ENCODE measurements at regions not wholly inside any gene's neighbourhood (a gene's known extent, or its start where the extent isn't known, plus 50 kb on each side); places are given as distances from the start of the nearest gene placed in this dataset.

DNA sequence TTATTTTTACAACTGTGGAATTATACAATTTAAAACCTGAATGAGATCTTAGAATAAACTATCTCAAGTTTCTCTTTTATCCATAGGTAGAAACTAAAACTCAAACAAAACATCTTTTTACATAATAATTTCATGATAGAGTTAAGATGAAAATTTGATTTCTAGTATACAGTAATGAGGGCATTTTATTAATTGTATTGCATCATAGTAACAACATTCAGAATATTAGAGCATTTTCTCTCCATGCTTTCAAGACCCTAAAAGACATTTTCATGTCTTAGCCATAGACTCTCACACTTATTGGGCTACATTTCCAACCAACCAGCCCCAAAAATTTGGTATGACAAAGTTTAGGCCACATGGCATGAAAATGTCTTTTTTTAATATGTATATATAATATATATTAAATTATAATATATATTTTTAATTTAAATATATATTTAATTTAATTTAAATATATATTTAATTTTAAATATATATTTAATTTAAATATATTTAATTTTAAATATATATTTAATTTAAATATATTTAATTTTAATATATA, 195.7 kb upstream of the STEAP1 start (continued):
- TF ChIP-seq, protein P1, sequence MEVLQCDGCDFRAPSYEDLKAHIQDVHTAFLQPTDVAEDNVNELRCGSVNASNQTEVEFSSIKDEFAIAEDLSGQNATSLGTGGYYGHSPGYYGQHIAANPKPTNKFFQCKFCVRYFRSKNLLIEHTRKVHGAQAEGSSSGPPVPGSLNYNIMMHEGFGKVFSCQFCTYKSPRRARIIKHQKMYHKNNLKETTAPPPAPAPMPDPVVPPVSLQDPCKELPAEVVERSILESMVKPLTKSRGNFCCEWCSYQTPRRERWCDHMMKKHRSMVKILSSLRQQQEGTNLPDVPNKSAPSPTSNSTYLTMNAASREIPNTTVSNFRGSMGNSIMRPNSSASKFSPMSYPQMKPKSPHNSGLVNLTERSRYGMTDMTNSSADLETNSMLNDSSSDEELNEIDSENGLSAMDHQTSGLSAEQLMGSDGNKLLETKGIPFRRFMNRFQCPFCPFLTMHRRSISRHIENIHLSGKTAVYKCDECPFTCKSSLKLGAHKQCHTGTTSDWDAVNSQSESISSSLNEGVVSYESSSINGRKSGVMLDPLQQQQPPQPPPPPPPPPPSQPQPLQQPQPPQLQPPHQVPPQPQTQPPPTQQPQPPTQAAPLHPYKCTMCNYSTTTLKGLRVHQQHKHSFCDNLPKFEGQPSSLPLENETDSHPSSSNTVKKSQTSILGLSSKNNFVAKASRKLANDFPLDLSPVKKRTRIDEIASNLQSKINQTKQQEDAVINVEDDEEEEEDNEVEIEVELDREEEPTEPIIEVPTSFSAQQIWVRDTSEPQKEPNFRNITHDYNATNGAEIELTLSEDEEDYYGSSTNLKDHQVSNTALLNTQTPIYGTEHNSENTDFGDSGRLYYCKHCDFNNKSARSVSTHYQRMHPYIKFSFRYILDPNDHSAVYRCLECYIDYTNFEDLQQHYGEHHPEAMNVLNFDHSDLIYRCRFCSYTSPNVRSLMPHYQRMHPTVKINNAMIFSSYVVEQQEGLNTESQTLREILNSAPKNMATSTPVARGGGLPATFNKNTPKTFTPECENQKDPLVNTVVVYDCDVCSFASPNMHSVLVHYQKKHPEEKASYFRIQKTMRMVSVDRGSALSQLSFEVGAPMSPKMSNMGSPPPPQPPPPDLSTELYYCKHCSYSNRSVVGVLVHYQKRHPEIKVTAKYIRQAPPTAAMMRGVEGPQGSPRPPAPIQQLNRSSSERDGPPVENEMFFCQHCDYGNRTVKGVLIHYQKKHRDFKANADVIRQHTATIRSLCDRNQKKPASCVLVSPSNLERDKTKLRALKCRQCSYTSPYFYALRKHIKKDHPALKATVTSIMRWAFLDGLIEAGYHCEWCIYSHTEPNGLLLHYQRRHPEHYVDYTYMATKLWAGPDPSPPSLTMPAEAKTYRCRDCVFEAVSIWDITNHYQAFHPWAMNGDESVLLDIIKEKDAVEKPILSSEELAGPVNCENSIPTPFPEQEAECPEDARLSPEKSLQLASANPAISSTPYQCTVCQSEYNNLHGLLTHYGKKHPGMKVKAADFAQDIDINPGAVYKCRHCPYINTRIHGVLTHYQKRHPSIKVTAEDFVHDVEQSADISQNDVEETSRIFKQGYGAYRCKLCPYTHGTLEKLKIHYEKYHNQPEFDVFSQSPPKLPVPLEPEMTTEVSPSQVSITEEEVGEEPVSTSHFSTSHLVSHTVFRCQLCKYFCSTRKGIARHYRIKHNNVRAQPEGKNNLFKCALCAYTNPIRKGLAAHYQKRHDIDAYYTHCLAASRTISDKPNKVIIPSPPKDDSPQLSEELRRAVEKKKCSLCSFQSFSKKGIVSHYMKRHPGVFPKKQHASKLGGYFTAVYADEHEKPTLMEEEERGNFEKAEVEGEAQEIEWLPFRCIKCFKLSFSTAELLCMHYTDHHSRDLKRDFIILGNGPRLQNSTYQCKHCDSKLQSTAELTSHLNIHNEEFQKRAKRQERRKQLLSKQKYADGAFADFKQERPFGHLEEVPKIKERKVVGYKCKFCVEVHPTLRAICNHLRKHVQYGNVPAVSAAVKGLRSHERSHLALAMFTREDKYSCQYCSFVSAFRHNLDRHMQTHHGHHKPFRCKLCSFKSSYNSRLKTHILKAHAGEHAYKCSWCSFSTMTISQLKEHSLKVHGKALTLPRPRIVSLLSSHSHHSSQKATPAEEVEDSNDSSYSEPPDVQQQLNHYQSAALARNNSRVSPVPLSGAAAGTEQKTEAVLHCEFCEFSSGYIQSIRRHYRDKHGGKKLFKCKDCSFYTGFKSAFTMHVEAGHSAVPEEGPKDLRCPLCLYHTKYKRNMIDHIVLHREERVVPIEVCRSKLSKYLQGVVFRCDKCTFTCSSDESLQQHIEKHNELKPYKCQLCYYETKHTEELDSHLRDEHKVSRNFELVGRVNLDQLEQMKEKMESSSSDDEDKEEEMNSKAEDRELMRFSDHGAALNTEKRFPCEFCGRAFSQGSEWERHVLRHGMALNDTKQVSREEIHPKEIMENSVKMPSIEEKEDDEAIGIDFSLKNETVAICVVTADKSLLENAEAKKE (CRISPR knock-in tag; IDR thresholded peaks at IDR 0.05) = no peak

DNA sequence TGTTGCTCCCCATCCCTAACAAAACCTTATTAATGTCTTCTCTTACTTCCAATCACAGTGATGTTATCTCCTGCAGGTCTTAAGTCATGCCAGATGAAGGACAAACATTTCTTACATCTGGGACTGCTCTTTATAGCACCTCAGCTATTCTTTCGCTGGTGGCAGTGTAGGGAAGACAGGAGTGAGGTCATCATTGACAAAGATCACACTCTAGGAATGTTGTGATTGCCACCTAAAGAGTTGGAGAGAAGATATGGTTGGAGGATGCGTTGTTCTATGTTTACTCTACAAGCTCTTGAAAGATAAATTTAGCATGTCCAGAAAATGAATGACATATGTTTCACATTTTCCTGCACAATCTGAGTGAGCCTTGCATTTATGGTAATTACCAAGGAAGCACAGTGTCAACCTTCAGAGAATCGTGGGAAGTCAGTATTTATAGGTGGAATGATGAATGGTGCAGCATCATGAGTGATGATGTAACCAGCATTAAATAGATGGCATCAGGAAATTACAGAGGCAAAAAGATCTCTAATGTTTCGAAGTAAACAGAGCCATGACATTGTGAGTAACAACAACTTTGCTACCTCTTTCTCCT, 188.1 kb upstream of the STEAP1 start:
- Histone ChIP-seq H3K36me3 (ENCODE audit: insufficient read depth) (no peaks in the 10 kb centered on the region), H3F3A (replicated peaks; ENCODE audit: low read depth) (no peaks in the 10 kb centered on the region), H4K20me1 (replicated peaks; ENCODE audit: insufficient read depth) (no peaks in the 10 kb centered on the region), H3K4me1 (ENCODE audit: insufficient read depth) (no peaks in the 10 kb centered on the region), H3K4me2 (no peak overlapping the region), H3K27ac (ENCODE audit: low read depth) (no peak overlapping the region), H2AFZ (no peak overlapping the region), H3K4me3 (no peak overlapping the region), H3K79me2 (replicated peaks; ENCODE audit: insufficient read depth) (no peaks in the 10 kb centered on the region), H3K9me2 (ENCODE audit: insufficient read depth) (peaks cover 24% of the 10 kb centered on the region), H3K27me3 (ENCODE audit: insufficient read depth) (no peaks in the 10 kb centered on the region)
- Mint-ChIP-seq H3K36me3 (ENCODE audit: low read depth) (no peaks in the 10 kb centered on the region; the same call in 2 of the 3 replicates), H3K4me3 (no peak overlapping the region), H3K4me1 (no peaks in the 10 kb centered on the region), H3K27ac (no peak overlapping the region), H3K9me3 (peaks cover 3% of the 10 kb centered on the region; the same call in 2 of the 3 replicates), H3K27me3 (ENCODE audit: insufficient read depth, low read depth, poor library complexity) (no peaks in the 10 kb centered on the region)
- ATAC-seq (no peak), DNase-seq (ENCODE audit: low spot score) (no peak)
- no peak for TF ChIP-seq NANOG (IDR thresholded peaks at IDR 0.05; ENCODE audit: borderline replicate concordance)
- TF ChIP-seq, protein P2, sequence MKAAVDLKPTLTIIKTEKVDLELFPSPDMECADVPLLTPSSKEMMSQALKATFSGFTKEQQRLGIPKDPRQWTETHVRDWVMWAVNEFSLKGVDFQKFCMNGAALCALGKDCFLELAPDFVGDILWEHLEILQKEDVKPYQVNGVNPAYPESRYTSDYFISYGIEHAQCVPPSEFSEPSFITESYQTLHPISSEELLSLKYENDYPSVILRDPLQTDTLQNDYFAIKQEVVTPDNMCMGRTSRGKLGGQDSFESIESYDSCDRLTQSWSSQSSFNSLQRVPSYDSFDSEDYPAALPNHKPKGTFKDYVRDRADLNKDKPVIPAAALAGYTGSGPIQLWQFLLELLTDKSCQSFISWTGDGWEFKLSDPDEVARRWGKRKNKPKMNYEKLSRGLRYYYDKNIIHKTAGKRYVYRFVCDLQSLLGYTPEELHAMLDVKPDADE (IDR thresholded peaks at IDR 0.05) = no peak
- no peak for TF ChIP-seq EZH2phosphoT487 (IDR thresholded peaks at IDR 0.05; ENCODE audit: unreplicated experiment)
- no peak for TF ChIP-seq POLR2AphosphoS5 (IDR thresholded peaks at IDR 0.05; ENCODE audit: low read depth)
- TF ChIP-seq ZNF114 (CRISPR knock-in tag; IDR thresholded peaks at IDR 0.05) = no peak
- no peak for TF ChIP-seq ZNF331 (CRISPR knock-in tag; IDR thresholded peaks at IDR 0.05; ENCODE audit: low read depth)
- no peak for TF ChIP-seq JUNB (IDR thresholded peaks at IDR 0.05; ENCODE audit: unreplicated experiment)
- TF ChIP-seq CREB1 (CRISPR knock-in tag; IDR thresholded peaks at IDR 0.05; ENCODE audit: low read depth) = no peak
- TF ChIP-seq EZH2 (IDR thresholded peaks at IDR 0.05; ENCODE audit: low read depth, unreplicated experiment) = no peak
- TF ChIP-seq, protein P3, sequence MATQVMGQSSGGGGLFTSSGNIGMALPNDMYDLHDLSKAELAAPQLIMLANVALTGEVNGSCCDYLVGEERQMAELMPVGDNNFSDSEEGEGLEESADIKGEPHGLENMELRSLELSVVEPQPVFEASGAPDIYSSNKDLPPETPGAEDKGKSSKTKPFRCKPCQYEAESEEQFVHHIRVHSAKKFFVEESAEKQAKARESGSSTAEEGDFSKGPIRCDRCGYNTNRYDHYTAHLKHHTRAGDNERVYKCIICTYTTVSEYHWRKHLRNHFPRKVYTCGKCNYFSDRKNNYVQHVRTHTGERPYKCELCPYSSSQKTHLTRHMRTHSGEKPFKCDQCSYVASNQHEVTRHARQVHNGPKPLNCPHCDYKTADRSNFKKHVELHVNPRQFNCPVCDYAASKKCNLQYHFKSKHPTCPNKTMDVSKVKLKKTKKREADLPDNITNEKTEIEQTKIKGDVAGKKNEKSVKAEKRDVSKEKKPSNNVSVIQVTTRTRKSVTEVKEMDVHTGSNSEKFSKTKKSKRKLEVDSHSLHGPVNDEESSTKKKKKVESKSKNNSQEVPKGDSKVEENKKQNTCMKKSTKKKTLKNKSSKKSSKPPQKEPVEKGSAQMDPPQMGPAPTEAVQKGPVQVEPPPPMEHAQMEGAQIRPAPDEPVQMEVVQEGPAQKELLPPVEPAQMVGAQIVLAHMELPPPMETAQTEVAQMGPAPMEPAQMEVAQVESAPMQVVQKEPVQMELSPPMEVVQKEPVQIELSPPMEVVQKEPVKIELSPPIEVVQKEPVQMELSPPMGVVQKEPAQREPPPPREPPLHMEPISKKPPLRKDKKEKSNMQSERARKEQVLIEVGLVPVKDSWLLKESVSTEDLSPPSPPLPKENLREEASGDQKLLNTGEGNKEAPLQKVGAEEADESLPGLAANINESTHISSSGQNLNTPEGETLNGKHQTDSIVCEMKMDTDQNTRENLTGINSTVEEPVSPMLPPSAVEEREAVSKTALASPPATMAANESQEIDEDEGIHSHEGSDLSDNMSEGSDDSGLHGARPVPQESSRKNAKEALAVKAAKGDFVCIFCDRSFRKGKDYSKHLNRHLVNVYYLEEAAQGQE (IDR thresholded peaks at IDR 0.05; ENCODE audit: unreplicated experiment) = no peak
- TF ChIP-seq, protein P4, sequence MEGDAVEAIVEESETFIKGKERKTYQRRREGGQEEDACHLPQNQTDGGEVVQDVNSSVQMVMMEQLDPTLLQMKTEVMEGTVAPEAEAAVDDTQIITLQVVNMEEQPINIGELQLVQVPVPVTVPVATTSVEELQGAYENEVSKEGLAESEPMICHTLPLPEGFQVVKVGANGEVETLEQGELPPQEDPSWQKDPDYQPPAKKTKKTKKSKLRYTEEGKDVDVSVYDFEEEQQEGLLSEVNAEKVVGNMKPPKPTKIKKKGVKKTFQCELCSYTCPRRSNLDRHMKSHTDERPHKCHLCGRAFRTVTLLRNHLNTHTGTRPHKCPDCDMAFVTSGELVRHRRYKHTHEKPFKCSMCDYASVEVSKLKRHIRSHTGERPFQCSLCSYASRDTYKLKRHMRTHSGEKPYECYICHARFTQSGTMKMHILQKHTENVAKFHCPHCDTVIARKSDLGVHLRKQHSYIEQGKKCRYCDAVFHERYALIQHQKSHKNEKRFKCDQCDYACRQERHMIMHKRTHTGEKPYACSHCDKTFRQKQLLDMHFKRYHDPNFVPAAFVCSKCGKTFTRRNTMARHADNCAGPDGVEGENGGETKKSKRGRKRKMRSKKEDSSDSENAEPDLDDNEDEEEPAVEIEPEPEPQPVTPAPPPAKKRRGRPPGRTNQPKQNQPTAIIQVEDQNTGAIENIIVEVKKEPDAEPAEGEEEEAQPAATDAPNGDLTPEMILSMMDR (conservative IDR thresholded peaks at IDR 0.05; ENCODE audit: low read depth in 2 of 2) = no peak
- TF ChIP-seq STAT1 (IDR thresholded peaks at IDR 0.05; ENCODE audit: unreplicated experiment) = no peak
